OCI-M1 (cell line): ENCODE measurements at regions not wholly inside any gene's neighbourhood (a gene's known extent, or its start where the extent isn't known, plus 50 kb on each side); places are given as distances from the start of the nearest gene placed in this dataset.

Experiments
- DNase-seq: peaks from one replicate; lab custom pipeline; 2025; lab: John Stamatoyannopoulos, UW

GRCh38 chr7:142359694-142360279, 101.9 kb upstream of the PRSS58 start:
- DNase-seq, result no peak

GRCh38 chr7:142357953-142358520, 100.2 kb upstream of the PRSS58 start:
- DNase-seq, result peak; percentile 54

GRCh38 chr7:142356166-142356565, 98.3 kb upstream of the PRSS58 start:
- no peak for DNase-seq

GRCh38 chr7:142355328-142355727, 97.5 kb upstream of the PRSS58 start:
- DNase-seq, result no peak

GRCh38 chr7:142353147-142354060, 95.5 kb upstream of the PRSS58 start:
- peak; percentile 21 for DNase-seq

- DNase-seq, result no peak
Measured at GRCh38 chr7:142352543-142352942, 94.7 kb upstream of the PRSS58 start.

GRCh38 chr7:142351145-142351544, 93.3 kb upstream of the PRSS58 start:
- no peak for DNase-seq

- no peak for DNase-seq
Measured at GRCh38 chr7:142349670-142350405, 92.0 kb upstream of the PRSS58 start.

- DNase-seq, result no peak
Measured at GRCh38 chr7:142348921-142349405, 91.1 kb upstream of the PRSS58 start.

- DNase-seq, result no peak
Measured at GRCh38 chr7:142348100-142348499, 90.2 kb upstream of the PRSS58 start.

- no peak for DNase-seq
Measured at GRCh38 chr7:142347091-142347490, 89.2 kb upstream of the PRSS58 start.

GRCh38 chr7:142345811-142346210, 88.0 kb upstream of the PRSS58 start:
- DNase-seq, result no peak

- peak; percentile 20 for DNase-seq
Measured at GRCh38 chr7:142338633-142339501, 81.0 kb upstream of the PRSS58 start.

GRCh38 chr7:142337054-142338001, 79.5 kb upstream of the PRSS58 start:
- no peak for DNase-seq

GRCh38 chr7:142334806-142335205, 76.9 kb upstream of the PRSS58 start:
- no peak for DNase-seq

GRCh38 chr7:142334236-142334635, 76.4 kb upstream of the PRSS58 start:
- no peak for DNase-seq

- DNase-seq, result no peak
Measured at GRCh38 chr7:142332421-142332820, 74.6 kb upstream of the PRSS58 start.

GRCh38 chr7:142331941-142332340, 74.1 kb upstream of the PRSS58 start:
- DNase-seq, result no peak

GRCh38 chr7:142329062-142329790, 71.4 kb upstream of the PRSS58 start:
- DNase-seq, result no peak
